IMR-90 (cell line): ENCODE measurements at regions not wholly inside any gene's neighbourhood (a gene's known extent, or its start where the extent isn't known, plus 50 kb on each side); places are given as distances from the start of the nearest gene placed in this dataset.

ENCODE experiments used
- ATAC-seq: fragments of 200-7000 bp; cut with Tn5 transposase; 2 replicates; pipeline ENCODE4 v1.9.1; 2020; ENCODE audit warnings: low read depth, mild to moderate bottlenecking, moderate library complexity
- BruUV-seq: library from RNA; stranded (reverse); fragments of 400-500 nt; replicated peaks from 2 replicates; lab custom pipeline; 2021; lab: Mats Ljungman, UMichigan
- CTCF ChIA-PET: fragments of 300-600 bp; formaldehyde crosslinking; extraction: SDS; loops from one replicate; lab custom pipeline; 2021; ENCODE audit warnings: antibody characterized with exemption; lab: Yijun Ruan, JAX
- POLR2A ChIA-PET: fragments of 300-600 bp; sonication (Branson Sonifier 250); formaldehyde crosslinking; loops from one replicate; lab custom pipeline; 2022; ENCODE audit warnings: antibody characterized with exemption; ENCODE audit not compliant: unreplicated experiment; lab: Charles Lee
- DNase-seq: peaks from one replicate; pipeline ENCODE4 v3.0.0; 2013
- H2AFZ ChIP-seq: replicated peaks from 2 replicates; pipeline ENCODE3; 2013; ENCODE audit warnings: low read length, mild to moderate bottlenecking; ENCODE audit not compliant: poor library complexity
- H2AK5ac ChIP-seq: 2 replicates; pipeline ENCODE4 v1.6.1; 2013; ENCODE audit warnings: low read depth, low read length, inconsistent platforms
- H2AK9ac ChIP-seq: replicated peaks from 2 replicates; pipeline ENCODE3; 2013; ENCODE audit warnings: mild to moderate bottlenecking, low read depth, low read length, moderate library complexity; ENCODE audit not compliant: poor library complexity
- H2BK120ac ChIP-seq: 2 replicates; pipeline ENCODE4 v1.6.1; 2013; ENCODE audit warnings: low read depth, low read length, inconsistent platforms
- H2BK15ac ChIP-seq: 3 replicates; pipeline ENCODE4 v1.6.1; 2013; ENCODE audit warnings: low read depth, low read length, inconsistent platforms
- H2BK20ac ChIP-seq: 2 replicates; pipeline ENCODE4 v1.6.1; 2013; ENCODE audit warnings: low read depth, mild to moderate bottlenecking, inconsistent platforms, low read length, moderate library complexity
- H2BK5ac ChIP-seq: 2 replicates; pipeline ENCODE4 v1.6.1; 2013; ENCODE audit warnings: mild to moderate bottlenecking, low read depth, low read length, inconsistent platforms; ENCODE audit not compliant: poor library complexity, severe bottlenecking
- H3K14ac ChIP-seq: replicated peaks from 2 replicates; pipeline ENCODE4 v1.6.1; 2013; ENCODE audit warnings: low read depth, low read length, inconsistent platforms
- H3K18ac ChIP-seq: 2 replicates; pipeline ENCODE4 v1.6.1; 2013; ENCODE audit warnings: low read depth, low read length, control low read depth
- H3K23ac ChIP-seq: 2 replicates; pipeline ENCODE4 v1.6.1; 2013; ENCODE audit warnings: low read depth, low read length, inconsistent platforms
- H3K27ac ChIP-seq: 2 replicates; pipeline ENCODE4 v1.5.1; 2013; ENCODE audit warnings: mild to moderate bottlenecking, control low read depth, low read length; ENCODE audit not compliant: insufficient read depth
- H3K27me3 ChIP-seq: 2 replicates; pipeline ENCODE4 v1.6.1; 2013; ENCODE audit warnings: low read length; ENCODE audit not compliant: control insufficient read depth, insufficient read depth
- H3K36me3 ChIP-seq: 2 replicates; pipeline ENCODE4 v1.6.1; 2013; ENCODE audit warnings: low read length, mixed read lengths; ENCODE audit not compliant: control insufficient read depth, insufficient read depth
- H3K4ac ChIP-seq: 2 replicates; pipeline ENCODE4 v1.6.1; 2013; ENCODE audit warnings: low read depth, low read length, inconsistent platforms
- H3K4me1 ChIP-seq: 2 replicates; pipeline ENCODE4 v1.6.1; 2013; ENCODE audit warnings: low read length, mixed read lengths; ENCODE audit not compliant: control insufficient read depth, insufficient read depth
- H3K4me2 ChIP-seq: 2 replicates; pipeline ENCODE4 v1.6.1; 2013; ENCODE audit warnings: low read depth, mild to moderate bottlenecking, control low read depth, low read length, moderate library complexity
- H3K4me3 ChIP-seq: 2 replicates; pipeline ENCODE4 v1.5.1; 2013; ENCODE audit warnings: low read depth, mild to moderate bottlenecking, control low read depth, low read length, moderate library complexity; ENCODE audit not compliant: insufficient read depth
- H3K56ac ChIP-seq: 2 replicates; pipeline ENCODE4 v1.6.1; 2013; ENCODE audit warnings: low read length, inconsistent platforms; ENCODE audit not compliant: insufficient read depth; ENCODE audit errors: extremely low read depth
- H3K79me1 ChIP-seq, 2 experiments: 2 replicates each; pipeline ENCODE4 v1.6.1; 2013; ENCODE audit warnings: low read length in 2 of 2, inconsistent platforms in 1 of 2, low read depth in 1 of 2
- H3K9ac ChIP-seq: 2 replicates; pipeline ENCODE4 v1.6.1; 2013; ENCODE audit warnings: low read depth, low read length, control low read depth
- H3K9me1 ChIP-seq: 2 replicates; pipeline ENCODE4 v1.6.1; 2013; ENCODE audit warnings: low read length, inconsistent platforms; ENCODE audit not compliant: insufficient read depth
- H3K9me3 ChIP-seq: 2 replicates; pipeline ENCODE4 v1.6.1; 2013; ENCODE audit warnings: low read length; ENCODE audit not compliant: control insufficient read depth, insufficient read depth
- H4K20me1 ChIP-seq: 2 replicates; pipeline ENCODE4 v1.6.1; 2013; ENCODE audit warnings: low read length, inconsistent platforms; ENCODE audit not compliant: insufficient read depth
- H4K5ac ChIP-seq: 2 replicates; pipeline ENCODE4 v1.6.1; 2013; ENCODE audit warnings: mild to moderate bottlenecking, low read depth, low read length, control low read depth
- H4K8ac ChIP-seq, 2 experiments: 2 replicates each; pipeline ENCODE4 v1.6.1; 2013; ENCODE audit warnings: low read depth in 2 of 2, low read length in 2 of 2, control low read depth in 1 of 2, inconsistent platforms in 1 of 2
- H4K91ac ChIP-seq: 2 replicates; pipeline ENCODE4 v1.6.1; 2013; ENCODE audit warnings: low read depth, low read length, inconsistent platforms; ENCODE audit not compliant: insufficient read depth
- FOS ChIP-seq: fragments of 150-350 bp; IDR thresholded peaks from 2 replicates; pipeline ENCODE4 v1.6.1; 2016; ENCODE audit warnings: low read depth, low read length
- POLR2A ChIP-seq: IDR thresholded peaks from 2 replicates; pipeline ENCODE4 v1.6.1; 2012; ENCODE audit warnings: mild to moderate bottlenecking, low read depth, low read length
- RCOR1 ChIP-seq: IDR thresholded peaks from 2 replicates; pipeline ENCODE4 v1.6.1; 2012; ENCODE audit warnings: mild to moderate bottlenecking, low read length, improper control_type of control experiment; ENCODE audit not compliant: insufficient replicate concordance
- WGBS, 2 experiments: methylation state at CpG; one replicate each; pipeline versions ENCODE4 v1.1.5 to v1.1.7; 2013; ENCODE audit warnings: missing lambda C conversion rate in 2 of 2; ENCODE audit not compliant: insufficient read length in 1 of 2; ENCODE audit errors: extremely low coverage in 2 of 2; 5-methylcytosine and 5-hydroxymethylcytosine counted together
- dilution Hi-C: fragments of 300-500 bp; cut with HindIII; formaldehyde crosslinking; loops from one replicate; pipeline ENCODE4 v1.14.3; 2018; ENCODE audit warnings: low sequenced_read_pairs; ENCODE audit not compliant: unreplicated experiment
- in situ Hi-C: fragments of 300-500 bp; cut with MboI; formaldehyde crosslinking; loops from 3 replicates; pipeline ENCODE4 v1.14.3; 2019; ENCODE audit warnings: low sequenced_read_pairs, inconsistent platforms, mixed read lengths
- intact Hi-C: fragments of 100-400 bp; cut with micrococcal nuclease; formaldehyde crosslinking; loops from 2 replicates; pipeline ENCODE4 v1.10.0; 2022

- no peak overlapping the region for H4K5ac ChIP-seq
- ATAC-seq = no peak
- peaks cover 5% of the 10 kb centered on the region for H3K9me1 ChIP-seq
- DNase-seq = no peak
- no peak overlapping the region for H3K18ac ChIP-seq
- ChIA-PET CTCF (no interaction called here), POLR2A (no interaction called here)
- no peaks in the 10 kb centered on the region for H3K9me3 ChIP-seq
- H3K4me1 ChIP-seq = peaks cover 4% of the 10 kb centered on the region
- no peak overlapping the region for H4K91ac ChIP-seq
- no peak overlapping the region for H2AK9ac ChIP-seq
- H2BK20ac ChIP-seq = no peak overlapping the region
- in situ Hi-C loops (loop anchor here (10.0 kb wide), 1 partner anchor 306 kb away; the partner anchor contains the start of gene BAMBI), dilution Hi-C loops (no loop called here), intact Hi-C loops (no loop called here)
- no peak overlapping the region for H2AFZ ChIP-seq
- no peaks in the 10 kb centered on the region for H3K79me1 ChIP-seq
- no peak overlapping the region for H3K4me3 ChIP-seq
- no peak overlapping the region for H2BK5ac ChIP-seq
- no peaks in the 10 kb centered on the region for H4K20me1 ChIP-seq
- WGBS, 2 experiments = no CpG with 5 or more reads among the region's 3 CpGs
- H2BK120ac ChIP-seq = no peak overlapping the region
- no peak overlapping the region for H2BK15ac ChIP-seq
- no peaks in the 10 kb centered on the region; the same call in 1 of the 2 replicates for H3K27me3 ChIP-seq
- H2AK5ac ChIP-seq = no peak overlapping the region
- H3K23ac ChIP-seq = no peak overlapping the region
- no peak overlapping the region for H3K56ac ChIP-seq
- no peak overlapping the region for H3K14ac ChIP-seq
- no peak overlapping the region for H3K9ac ChIP-seq
- no peaks in the 10 kb centered on the region for H3K36me3 ChIP-seq
- BruUV-seq = no TSS peak
- H4K8ac ChIP-seq = no peak overlapping the region
- H3K4ac ChIP-seq = no peak overlapping the region
- H3K4me2 ChIP-seq = no peak overlapping the region
- H3K27ac ChIP-seq = no peak overlapping the region
- no peak for TF ChIP-seq POLR2A
- TF ChIP-seq FOS = no peak
- TF ChIP-seq RCOR1 = no peak
These were observed 303.7 kb downstream of the BAMBI start for GRCh38 chr10:28981007-28981406.
